GM19023 (cell line): ENCODE measurements at regions not wholly inside any gene's neighbourhood (a gene's known extent, or its start where the extent isn't known, plus 50 kb on each side); places are given as distances from the start of the nearest gene placed in this dataset.
"Not testable (repeated sequence)": the region's sequence is repeated elsewhere in the genome, so short reads cannot be mapped to it uniquely, and the experiment has no call there.

Experiments used
- ATAC-seq: cut with Tn5 transposase; IDR thresholded peaks from one replicate; pipeline ENCODE4 v1.9.1; 2021; ENCODE audit warnings: mild to moderate bottlenecking, moderate library complexity; ENCODE audit not compliant: unreplicated experiment

DNA sequence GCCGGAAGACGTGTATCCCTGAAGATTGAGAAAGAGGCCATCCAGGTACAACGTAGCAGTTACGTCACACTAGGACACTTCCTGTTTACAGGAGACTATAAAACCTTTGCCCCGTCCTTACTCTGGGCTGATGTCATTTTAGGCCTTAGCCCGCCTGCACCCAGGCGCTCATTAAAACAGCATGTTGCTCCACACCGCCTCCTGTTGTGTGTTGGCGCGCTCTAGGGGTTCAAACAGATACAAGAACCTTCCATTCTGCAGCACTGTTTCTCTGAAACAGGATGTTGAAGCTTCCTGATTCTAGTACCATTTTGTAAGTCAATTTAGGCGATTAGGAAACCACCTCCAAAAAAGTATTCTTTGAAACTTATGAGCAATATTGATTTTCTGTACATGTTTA, 722.1 kb downstream of the PCDH7 start:
- ATAC-seq, result no peak

DNA sequence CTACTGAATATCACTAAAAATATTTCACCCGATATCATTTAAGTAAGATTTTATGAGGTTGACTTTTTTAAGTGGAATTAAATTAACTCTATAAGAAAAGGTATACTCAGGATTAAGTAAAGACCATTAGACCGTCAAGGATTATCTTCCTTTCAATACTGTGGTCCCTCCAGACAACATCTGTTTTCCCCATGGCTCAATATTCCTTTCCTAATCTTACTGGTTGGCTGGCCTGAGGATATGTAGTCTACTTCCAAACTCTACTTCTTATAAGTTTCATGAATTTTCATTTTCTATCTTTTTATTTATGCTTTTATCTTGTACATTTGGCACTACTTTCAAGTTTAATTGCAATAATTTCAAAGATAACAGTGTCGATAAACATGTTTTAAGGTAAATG, 725.4 kb downstream of the PCDH7 start:
- ATAC-seq, result no peak

DNA sequence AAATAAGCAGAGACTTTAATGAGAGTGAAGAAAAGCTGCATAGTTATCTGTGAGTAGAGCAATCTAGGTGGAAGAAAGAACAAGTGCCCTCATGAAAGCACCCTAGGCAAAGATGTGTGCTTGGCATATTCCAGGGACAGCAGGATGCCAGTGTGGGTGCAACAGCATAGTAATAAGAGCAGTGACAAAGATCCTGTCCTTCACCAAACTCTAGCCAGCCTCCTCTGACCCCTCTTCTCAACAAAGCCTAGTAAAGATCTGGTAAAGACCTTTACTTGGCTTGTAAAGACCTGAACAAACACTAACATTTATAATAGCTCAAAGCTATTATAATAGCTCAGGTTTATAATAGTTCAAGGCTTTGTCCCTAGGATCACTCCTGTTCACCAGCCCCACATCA, 735.4 kb downstream of the PCDH7 start:
- ATAC-seq, result no peak

DNA sequence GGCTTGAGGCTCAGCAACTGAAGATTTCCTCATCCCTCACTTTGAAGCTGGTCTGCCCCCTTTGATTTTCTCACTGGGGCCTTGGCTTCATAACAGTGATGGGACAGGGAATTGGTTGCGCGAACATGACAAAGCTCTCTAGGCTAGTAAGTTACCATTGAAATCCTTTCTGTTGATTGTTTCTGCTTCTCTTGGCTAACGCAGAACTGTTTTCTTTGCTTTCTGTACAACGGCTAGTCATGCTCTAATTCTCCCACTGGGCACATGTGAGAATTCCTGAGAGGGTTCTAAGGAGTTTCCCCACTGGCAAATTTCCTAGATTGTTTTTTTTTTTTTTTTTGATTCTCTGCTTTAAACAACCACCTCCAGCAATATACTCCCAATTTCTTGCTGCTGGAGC, 738.6 kb downstream of the PCDH7 start:
- ATAC-seq, result no peak

DNA sequence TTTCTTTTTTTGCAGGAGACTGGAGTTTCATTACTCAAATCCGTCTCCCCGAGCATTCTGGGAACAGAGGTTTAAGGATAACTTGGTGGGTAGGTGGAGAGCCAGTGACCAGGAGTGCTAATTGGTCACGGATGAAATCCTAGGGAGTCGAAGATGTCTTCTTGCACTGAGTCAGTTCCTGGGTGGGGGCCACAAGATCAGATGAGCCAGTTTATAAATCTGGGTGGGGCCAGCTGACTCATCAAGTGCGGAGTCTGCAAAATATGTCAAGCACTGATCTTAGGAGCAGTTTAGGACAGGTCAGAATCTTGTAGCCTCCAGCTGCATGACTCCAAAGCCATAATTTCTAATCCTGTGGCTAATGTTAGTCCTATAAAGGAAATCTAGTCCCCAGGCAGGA, 741.3 kb downstream of the PCDH7 start:
- ATAC-seq, result no peak

DNA sequence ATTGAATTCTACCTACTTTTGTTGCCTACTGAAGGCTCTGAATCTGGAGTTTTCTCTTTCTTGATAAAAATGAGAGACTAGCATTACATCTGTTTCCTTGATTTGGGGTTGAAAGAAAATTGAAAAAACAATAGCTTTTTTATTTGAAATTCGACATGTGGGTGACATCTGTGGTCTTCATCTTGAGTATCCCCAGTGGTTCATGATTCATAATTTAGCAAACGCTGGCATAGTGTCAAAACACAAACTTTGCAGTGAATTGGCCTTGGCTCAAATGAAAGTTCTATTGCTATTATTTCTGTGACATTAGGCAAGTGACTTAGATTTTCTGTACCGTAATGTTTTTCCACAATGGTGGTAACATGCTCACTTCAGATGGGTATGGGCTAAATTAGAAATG, 747.6 kb downstream of the PCDH7 start:
- ATAC-seq, result no peak

DNA sequence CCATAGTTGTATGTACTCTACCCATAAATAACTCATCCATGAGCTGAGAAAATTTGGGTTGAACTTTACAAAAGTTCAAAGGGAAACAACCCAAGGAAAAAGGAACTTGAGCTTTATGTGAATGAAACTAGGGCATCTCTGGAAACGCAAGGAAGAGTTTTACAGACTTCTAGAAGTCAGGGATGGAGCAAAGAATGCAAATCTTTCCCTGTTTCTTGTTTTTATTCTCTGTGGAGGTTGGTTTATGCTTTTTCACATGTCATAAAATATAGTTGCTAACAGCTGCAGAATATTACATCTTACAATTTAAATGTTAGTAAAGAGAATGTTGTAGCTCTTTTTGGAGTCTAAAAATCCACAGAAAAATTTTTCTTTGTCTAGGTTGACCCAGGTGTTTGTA, 754.1 kb downstream of the PCDH7 start:
- no peak for ATAC-seq

DNA sequence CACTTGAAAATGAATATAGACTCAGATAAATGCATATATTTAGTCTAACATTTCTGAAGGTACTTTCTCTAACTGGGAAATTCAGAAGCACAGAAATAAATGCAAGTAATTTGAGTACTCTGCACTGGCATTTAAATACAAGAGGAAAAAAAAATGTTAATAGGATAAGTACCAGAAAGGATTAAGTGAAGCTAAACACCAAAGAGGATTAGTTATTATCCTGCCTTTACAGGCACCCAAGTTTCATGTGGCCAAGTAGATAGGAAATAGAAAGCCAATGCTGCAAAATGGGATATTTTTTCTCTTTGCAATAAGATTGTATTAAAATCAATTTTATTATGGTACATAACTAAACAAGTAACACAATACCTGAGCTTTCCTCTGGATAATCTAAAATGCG, 762.5 kb downstream of the PCDH7 start:
- ATAC-seq, result no peak

DNA sequence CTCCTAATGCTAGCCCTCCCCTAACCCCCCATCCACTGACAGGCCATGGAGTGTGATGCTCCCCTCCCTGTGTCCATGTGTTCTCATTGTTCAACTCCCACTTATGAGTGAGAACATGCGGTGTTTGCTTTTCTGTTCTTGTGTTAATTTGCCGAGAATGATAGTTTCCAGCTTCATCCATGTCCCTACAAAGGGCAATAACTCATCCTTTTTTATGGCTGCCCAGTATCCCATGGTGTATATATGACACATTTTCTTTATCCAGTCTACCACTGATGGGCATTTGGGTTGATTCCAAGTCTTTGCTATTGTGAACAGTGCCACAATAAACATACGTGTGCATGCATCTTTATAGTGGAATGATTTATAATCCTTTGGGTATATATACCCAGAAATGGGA, 779.0 kb downstream of the PCDH7 start:
- ATAC-seq, result not testable (repeated sequence)

DNA sequence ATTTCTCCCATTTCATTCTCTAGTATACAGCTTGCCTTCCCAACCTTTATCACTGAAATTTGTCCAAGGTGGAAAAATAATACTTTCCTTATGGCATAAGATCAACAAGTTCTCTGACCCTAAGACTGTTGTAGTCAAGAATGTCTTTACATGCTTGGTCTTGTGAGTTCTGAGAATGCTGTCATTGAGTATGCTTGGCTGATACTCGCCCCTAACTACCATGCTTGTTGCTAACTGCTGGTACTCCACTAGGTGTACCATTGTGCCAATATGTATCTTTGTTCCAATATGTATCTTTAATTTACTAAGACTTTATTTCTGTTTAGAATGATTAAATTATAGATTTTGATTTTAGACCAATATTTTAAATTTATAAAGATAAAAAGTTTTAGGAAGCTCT, 796.4 kb downstream of the PCDH7 start:
- no peak for ATAC-seq

DNA sequence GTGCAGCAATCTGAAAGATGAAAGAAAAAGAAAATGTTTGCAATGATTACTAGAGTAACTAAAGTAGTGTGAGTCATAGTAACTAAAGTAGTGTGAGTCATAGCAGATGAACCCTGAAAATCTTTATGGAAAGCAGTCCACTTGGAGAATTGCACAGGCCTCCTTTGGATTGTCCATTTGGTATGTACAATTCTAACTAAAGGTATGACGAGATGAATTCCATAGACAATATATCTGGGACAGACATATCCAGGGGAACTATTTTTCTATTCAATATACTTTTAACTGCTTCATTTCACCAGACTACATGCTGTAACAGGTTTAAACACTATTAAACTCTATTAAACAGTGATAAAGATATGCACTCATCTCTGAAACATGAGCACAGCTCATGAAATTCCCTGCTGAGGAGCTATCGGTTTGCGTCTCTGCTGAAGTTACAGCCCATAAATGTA, 798.7 kb downstream of the PCDH7 start:
- no peak for ATAC-seq

DNA sequence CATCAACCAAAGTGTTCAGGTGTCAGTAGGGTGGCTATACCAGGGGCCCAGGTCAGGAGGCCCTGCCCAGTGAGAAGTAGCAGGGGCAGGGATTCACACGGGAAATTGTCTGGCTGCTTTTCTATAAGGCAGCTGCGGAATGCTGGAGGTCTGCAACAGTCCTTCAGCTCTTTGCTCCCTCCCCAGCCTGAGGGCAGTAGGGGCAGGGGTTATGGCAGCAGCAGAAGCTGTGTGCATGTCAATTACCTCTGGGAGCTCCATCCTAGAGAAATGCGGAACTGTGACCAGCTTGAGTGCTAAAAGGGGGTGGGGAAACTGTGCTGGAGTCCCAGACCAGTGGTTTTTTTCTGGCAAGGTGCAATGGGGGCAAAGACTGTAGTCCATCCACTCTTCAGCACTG, 810.4 kb downstream of the PCDH7 start:
- no peak for ATAC-seq

DNA sequence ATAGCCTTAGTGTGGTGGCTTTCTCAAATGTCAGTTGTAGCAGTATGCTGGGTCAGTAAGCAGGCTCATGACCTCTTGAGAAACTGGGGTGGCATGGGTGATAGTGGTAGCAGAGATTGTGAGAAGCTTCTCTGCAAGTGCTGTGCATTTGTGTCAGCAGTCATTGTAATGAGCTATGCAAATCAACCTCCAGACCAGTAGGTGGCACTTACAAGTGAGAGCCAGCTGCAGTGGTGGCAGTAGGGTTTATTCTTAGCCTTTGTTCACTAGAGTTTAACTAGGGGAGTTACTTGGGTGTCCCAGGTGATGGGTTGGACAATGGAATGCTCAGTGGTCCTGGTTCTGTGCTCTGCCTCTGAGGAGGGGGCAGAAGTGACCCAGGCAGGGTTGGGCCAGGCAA, 818.7 kb downstream of the PCDH7 start:
- no peak for ATAC-seq

DNA sequence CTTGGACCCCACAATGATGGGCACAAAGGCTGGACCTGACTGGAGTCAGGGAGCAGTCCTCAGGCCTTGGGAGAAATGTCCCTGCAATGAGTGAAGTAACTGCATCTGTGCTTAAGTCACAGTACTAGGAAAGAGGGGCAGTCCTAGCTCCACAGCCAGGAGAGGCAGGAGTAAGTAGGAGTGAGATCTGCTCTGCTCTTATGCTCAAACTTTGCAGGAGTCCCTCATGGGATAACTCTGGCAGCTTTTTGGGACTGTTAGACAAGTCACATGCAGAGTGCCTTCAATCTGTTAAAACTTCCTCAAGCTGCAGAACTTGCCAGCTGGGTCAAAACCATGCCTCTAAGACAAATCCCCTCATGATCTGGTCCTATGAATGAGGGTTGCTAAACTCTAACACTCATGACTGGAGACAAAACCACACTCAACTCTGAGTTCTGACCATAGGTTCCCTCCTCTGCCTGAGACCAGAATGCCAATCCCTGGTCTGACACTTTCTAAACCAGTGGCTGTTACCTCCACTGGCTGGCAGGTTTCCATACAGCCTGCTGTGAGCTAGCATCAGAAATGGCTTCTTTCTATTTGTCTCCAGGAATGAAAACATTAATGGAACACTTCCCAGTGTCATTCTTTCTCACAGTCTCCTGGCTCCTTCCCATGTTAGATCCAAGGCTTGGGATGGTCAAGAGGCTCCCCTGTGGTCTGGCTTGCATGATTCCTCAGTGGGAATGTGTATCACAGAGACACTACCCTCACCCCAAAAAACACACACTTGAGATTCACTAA, 819.3 kb downstream of the PCDH7 start:
- ATAC-seq, result no peak

DNA sequence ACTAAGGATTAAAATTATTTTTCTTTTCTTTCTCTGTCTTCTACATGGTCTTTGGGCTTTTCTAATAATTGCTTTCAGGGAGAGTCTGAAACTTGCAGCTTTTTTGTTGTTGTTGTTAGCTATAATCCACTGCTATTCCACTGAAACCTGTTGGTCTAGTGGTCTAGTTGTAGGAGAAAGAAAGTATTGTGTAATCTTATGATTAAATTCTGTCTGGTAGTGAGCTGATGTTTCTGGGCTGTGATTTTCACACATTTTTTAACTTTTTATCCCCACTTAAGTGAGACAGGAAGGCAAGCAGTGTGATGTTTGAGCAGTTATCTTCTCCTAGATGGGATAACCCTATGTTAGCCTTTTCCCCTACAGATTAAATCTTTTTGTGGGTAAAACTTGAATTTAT, 825.2 kb downstream of the PCDH7 start:
- ATAC-seq, result no peak

DNA sequence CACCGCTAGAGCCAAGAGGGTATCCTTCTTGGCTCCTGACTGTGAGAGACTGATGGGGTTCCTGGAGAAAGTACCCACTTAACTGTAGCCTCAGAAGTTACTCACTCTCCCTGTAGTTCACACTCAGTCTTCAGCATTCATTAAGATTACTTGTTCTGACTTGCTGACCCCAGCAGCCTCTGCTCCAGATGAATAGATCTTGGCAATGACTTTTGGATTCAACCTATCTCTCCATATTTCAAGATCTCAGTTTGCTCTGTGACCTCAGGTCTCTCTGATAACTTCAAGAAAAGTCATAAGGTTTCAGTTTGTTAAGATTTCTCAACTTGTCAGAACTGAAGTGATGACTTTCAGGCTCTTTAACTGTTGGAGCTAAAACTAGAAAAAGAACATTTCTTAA, 825.6 kb downstream of the PCDH7 start:
- ATAC-seq, result no peak

DNA sequence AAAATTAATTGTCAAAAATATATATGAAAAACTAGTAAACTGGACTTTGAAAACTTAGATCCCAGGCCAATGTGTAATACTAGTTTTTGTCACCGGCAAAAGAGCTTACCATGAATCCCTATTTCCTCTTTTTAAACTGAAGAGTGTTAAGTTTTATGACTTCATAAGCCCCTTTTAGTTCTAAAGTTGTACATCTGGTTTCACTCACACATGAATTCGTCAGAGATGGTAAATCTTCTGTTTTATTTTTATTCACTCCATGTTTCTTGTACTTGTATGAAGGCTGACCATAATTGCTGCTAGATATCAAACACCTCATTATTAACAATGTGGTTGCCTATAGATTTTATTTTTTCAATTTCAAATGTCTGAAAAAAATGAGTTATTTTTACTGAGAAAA, 827.9 kb downstream of the PCDH7 start:
- ATAC-seq, result no peak

DNA sequence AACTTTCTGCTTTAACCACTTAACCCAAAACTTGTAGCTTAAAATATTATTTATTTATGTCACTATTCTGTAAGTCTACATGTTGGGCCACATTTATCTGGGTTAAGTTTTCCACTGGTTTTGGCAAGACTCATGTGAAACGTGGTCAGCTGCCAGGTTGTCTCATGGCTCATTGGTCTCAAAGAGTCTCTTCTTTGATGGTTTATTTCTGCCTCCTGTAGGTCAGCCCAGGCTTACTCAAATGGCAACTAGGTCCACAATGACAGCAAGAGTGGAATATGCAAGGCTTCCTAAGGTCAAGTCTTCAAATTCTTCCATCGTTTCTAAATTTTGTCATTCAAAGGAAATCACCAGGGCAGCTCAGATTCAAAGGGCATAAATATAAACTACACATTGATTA, 828.7 kb downstream of the PCDH7 start:
- ATAC-seq, result no peak

DNA sequence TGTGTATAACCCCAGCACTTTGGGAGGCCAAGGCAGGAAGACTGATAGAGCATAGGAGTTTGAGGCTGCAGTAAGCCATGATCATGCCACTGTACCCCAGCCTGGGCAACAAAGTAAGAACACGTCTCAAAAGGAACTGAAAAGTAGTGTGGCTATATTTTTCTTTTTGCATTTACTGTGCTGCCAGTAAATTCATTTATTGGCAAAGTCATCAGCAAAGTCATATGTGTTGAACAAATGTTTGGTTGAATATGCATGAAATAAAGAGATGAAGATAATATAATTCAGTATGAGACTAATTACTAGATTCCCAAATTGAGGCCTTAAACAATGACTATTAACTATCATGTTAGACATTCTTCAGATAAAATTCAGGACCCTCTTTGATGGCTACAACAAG, 829.1 kb downstream of the PCDH7 start:
- ATAC-seq, result no peak

DNA sequence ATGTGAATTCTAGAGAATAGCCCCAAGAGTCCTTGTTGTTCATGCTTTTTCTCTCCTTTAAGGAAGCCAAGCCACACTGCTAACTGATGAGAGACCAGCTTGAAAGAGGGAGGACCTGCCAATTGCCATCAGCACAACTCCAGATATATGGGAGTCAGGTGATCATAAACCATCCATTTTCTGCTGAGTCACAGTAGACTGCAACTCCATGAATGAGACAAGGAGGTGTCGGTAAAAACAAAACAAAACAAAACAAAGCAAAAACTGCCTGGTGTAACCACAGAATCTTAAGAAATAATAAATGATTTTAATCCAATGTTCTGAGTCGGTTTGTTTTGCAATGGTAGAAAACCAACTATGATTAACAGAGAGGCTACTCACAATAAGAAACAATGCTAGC, 837.3 kb downstream of the PCDH7 start:
- ATAC-seq, result no peak

DNA sequence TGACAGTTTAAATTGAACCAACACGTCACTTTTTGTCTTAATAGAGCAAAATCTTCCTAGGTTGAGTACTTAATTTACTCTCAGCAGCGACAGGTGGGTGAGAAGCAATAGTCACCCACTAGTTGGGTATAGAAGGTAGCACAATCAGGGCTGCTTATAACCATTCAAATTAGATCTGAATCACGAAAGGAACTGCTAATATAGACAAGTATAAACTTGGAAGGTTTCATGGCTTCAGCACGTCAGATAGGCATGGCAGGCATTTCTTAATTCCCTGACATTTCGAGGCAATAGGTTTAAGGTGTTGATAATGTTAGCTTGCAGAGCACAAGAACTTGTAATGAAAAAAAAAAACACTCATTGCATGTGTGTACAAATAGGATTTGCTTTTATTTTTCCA, 853.4 kb downstream of the PCDH7 start:
- no peak for ATAC-seq

DNA sequence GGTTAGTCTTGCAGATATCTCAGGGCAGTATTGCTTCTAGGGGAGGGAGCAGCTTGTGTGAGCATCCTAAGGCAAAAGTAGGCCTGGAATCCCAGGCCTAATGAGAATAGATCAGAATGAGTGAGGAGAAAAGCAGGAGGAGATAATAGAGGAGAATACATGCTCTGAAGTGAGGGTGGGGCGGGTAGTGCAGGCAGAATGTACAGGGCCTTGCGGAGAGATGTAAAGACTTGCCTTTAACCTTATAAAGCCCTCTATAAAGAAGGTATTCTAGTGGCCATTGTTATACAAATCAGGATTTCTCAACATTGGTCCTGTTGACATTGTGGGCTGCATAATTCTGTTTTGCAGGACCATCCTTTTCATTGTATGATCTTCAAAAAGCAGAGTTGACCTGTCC, 855.3 kb downstream of the PCDH7 start:
- ATAC-seq, result no peak

DNA sequence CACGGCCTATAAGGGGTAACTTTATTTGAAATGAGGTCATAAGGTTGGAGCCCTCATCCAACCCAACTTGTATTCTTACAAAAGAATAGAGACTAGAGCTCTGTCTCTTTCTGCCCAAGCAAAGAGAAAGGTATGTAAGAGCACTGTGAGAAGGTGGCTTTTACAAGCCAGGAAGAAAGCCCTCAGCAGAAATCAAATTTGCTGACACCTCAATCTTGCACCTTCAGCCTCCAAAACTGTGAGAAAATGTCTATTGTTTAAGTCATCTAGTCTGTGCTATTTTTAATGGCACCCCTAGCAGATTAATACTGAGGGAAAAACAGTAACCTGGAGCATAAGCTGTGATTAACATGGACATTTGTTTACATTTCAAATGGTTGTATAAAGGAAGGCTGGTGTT, 860.7 kb downstream of the PCDH7 start:
- ATAC-seq, result no peak
